H1 (cell line): ENCODE measurements at regions not wholly inside any gene's neighbourhood (a gene's known extent, or its start where the extent isn't known, plus 50 kb on each side); places are given as distances from the start of the nearest gene placed in this dataset.

Source experiments
- CTCF ChIA-PET: fragments of 300-600 bp; sonication (Branson Sonifier 250); formaldehyde crosslinking; loops from one replicate; lab custom pipeline; 2021; ENCODE audit not compliant: partially characterized antibody; lab: Charles Lee
- POLR2A ChIA-PET: fragments of 300-600 bp; sonication (Branson Sonifier 250); formaldehyde crosslinking; loops from one replicate; lab custom pipeline; 2021; ENCODE audit warnings: inconsistent platforms; ENCODE audit not compliant: partially characterized antibody; lab: Charles Lee
- DNase-seq, 2 experiments: peaks; one replicate each; pipeline versions ENCODE4 v3.0.0 to v3.0.0-alpha.2; 2010 to 2022; ENCODE audit warnings: low spot score in 2 of 2, low read depth in 1 of 2, mixed read lengths in 1 of 2
- FAIRE-seq: peaks from 2 replicates; lab custom pipeline; 2011; peaks lifted over from hg19 to GRCh38; lab: Jason Lieb, UNC
- H2AFZ ChIP-seq: 2 replicates; pipeline ENCODE4 v1.8.1; 2012; ENCODE audit warnings: low read length, inconsistent platforms
- H2AK5ac ChIP-seq: 2 replicates; pipeline ENCODE4 v1.6.1; 2013; ENCODE audit warnings: low read depth, low read length
- H2BK120ac ChIP-seq: replicated peaks from 2 replicates; pipeline ENCODE3; 2013; ENCODE audit warnings: low read depth, low read length, inconsistent platforms
- H2BK12ac ChIP-seq: 2 replicates; pipeline ENCODE4 v1.6.1; 2013; ENCODE audit warnings: low read depth, low read length
- H2BK15ac ChIP-seq: 2 replicates; pipeline ENCODE4 v1.6.1; 2013; ENCODE audit warnings: low read length
- H2BK20ac ChIP-seq: 2 replicates; pipeline ENCODE4 v1.6.1; 2013; ENCODE audit warnings: low read length
- H2BK5ac ChIP-seq: 2 replicates; pipeline ENCODE4 v1.6.1; 2013; ENCODE audit warnings: low read depth, low read length
- H3K14ac ChIP-seq: 2 replicates; pipeline ENCODE4 v1.6.1; 2013; ENCODE audit warnings: inconsistent platforms; ENCODE audit not compliant: insufficient read length
- H3K18ac ChIP-seq: 2 replicates; pipeline ENCODE4 v1.6.1; 2013; ENCODE audit warnings: low read length; ENCODE audit errors: extremely low read depth
- H3K23ac ChIP-seq: 2 replicates; pipeline ENCODE4 v1.6.1; 2013; ENCODE audit warnings: inconsistent platforms; ENCODE audit not compliant: insufficient read length
- H3K23me2 ChIP-seq: 2 replicates; pipeline ENCODE4 v1.6.1; 2013; ENCODE audit warnings: low read depth, low read length
- H3K27ac ChIP-seq: 2 replicates; pipeline ENCODE4 v1.6.1; 2011; ENCODE audit warnings: low read depth, low read length, inconsistent platforms
- H3K27me3 ChIP-seq, 4 experiments: replicated peaks in 1 of 4; 1 replicate in 1 of 4; 2 replicates in 3 of 4; pipeline versions ENCODE4 v1.6.1 to v1.8.1; 2011 to 2013; ENCODE audit warnings: low read length in 3 of 4, mild to moderate bottlenecking in 3 of 4, inconsistent platforms in 2 of 4, mixed read lengths in 2 of 4, moderate library complexity in 1 of 4; ENCODE audit not compliant: control insufficient read depth in 3 of 4, insufficient read depth in 3 of 4; ENCODE audit errors: extremely low read depth in 1 of 4
- H3K36me3 ChIP-seq, 4 experiments: 2 replicates each; pipeline versions ENCODE4 v1.6.1 to v1.8.1; 2011 to 2013; ENCODE audit warnings: mild to moderate bottlenecking in 4 of 4, low read length in 3 of 4, moderate library complexity in 2 of 4, control low read depth in 1 of 4, inconsistent platforms in 1 of 4; ENCODE audit not compliant: insufficient read depth in 4 of 4, control insufficient read depth in 2 of 4
- H3K4ac ChIP-seq: replicated peaks from 2 replicates; pipeline ENCODE3; 2013; ENCODE audit warnings: low read length, low read depth, mixed read lengths, inconsistent platforms; ENCODE audit not compliant: insufficient read length
- H3K4me1 ChIP-seq, 4 experiments: replicated peaks in 1 of 4; 1 replicate in 1 of 4; 2 replicates in 3 of 4; pipeline versions ENCODE4 v1.6.1 to v1.8.1; 2011 to 2013; ENCODE audit warnings: low read length in 3 of 4, inconsistent platforms in 2 of 4, mixed read lengths in 1 of 4; ENCODE audit not compliant: insufficient read depth in 4 of 4, control insufficient read depth in 3 of 4
- H3K4me2 ChIP-seq, 2 experiments: 2 replicates each; pipeline versions ENCODE4 v1.6.1 to v1.8.1; 2011 to 2013; ENCODE audit warnings: low read depth in 2 of 2, low read length in 2 of 2, control low read depth in 1 of 2, inconsistent platforms in 1 of 2, mild to moderate bottlenecking in 1 of 2; ENCODE audit not compliant: insufficient read depth in 1 of 2
- H3K4me3 ChIP-seq, 4 experiments: fragments of 200-600, 300-600 bp in 1 of 4; sonication (generic), shearing (Covaris generic), sonication (Bioruptor Twin) in 1 of 4; 2 replicates each; pipeline versions ENCODE4 v1.5.1 to v1.8.1; 2011 to 2016; ENCODE audit warnings: low read length in 4 of 4, low read depth in 3 of 4, control low read depth in 2 of 4, inconsistent platforms in 2 of 4, mild to moderate bottlenecking in 2 of 4, mixed read lengths in 1 of 4, moderate library complexity in 1 of 4; ENCODE audit not compliant: insufficient read depth in 2 of 4; ENCODE audit errors: extremely low read depth in 1 of 4
- H3K56ac ChIP-seq: replicated peaks from 2 replicates; pipeline ENCODE3; 2013; ENCODE audit warnings: low read depth, mild to moderate bottlenecking, mixed read lengths, low read length, inconsistent platforms; ENCODE audit not compliant: insufficient read length
- H3K79me1 ChIP-seq: 2 replicates; pipeline ENCODE4 v1.6.1; 2013; ENCODE audit warnings: low read depth, low read length, control low read depth
- H3K79me2 ChIP-seq, 2 experiments: 2 replicates each; pipeline versions ENCODE4 v1.6.1 to v1.8.1; 2012 to 2013; ENCODE audit warnings: low read length in 2 of 2, mild to moderate bottlenecking in 2 of 2, inconsistent platforms in 1 of 2; ENCODE audit not compliant: insufficient read depth in 2 of 2, control insufficient read depth in 1 of 2
- H3K9ac ChIP-seq, 4 experiments: replicated peaks in 1 of 4; 1 replicate in 1 of 4; 2 replicates in 3 of 4; pipeline versions ENCODE4 v1.6.1 to v1.8.1; 2011 to 2013; ENCODE audit warnings: low read depth in 3 of 4, low read length in 3 of 4, control low read depth in 2 of 4, mild to moderate bottlenecking in 2 of 4, moderate library complexity in 2 of 4, inconsistent platforms in 1 of 4; ENCODE audit errors: extremely low read depth in 1 of 4
- H3K9me3 ChIP-seq, 2 experiments: 2 replicates each; pipeline versions ENCODE4 v1.6.1 to v1.8.1; 2012 to 2013; ENCODE audit warnings: mild to moderate bottlenecking in 2 of 2, moderate library complexity in 2 of 2, control low read depth in 1 of 2, inconsistent platforms in 1 of 2, low read depth in 1 of 2, low read length in 1 of 2, mixed read lengths in 1 of 2; ENCODE audit not compliant: insufficient read depth in 2 of 2
- H4K20me1 ChIP-seq, 2 experiments: replicated peaks in 1 of 2; 2 replicates each; pipeline versions ENCODE3 to v1.8.1; 2011 to 2013; ENCODE audit warnings: inconsistent platforms in 2 of 2, low read length in 2 of 2, mild to moderate bottlenecking in 1 of 2; ENCODE audit not compliant: insufficient read depth in 2 of 2, control insufficient read depth in 1 of 2
- H4K5ac ChIP-seq: 2 replicates; pipeline ENCODE4 v1.6.1; 2013; ENCODE audit warnings: low read length, low read depth, mixed read lengths, inconsistent platforms; ENCODE audit not compliant: insufficient read length
- H4K8ac ChIP-seq: 2 replicates; pipeline ENCODE4 v1.8.0; 2013; ENCODE audit warnings: mild to moderate bottlenecking, moderate library complexity, low read length, inconsistent platforms; ENCODE audit not compliant: insufficient read depth; ENCODE audit errors: extremely low read depth
- H4K91ac ChIP-seq: replicated peaks from 2 replicates; pipeline ENCODE3; 2013; ENCODE audit warnings: low read length, mixed read lengths, inconsistent platforms; ENCODE audit not compliant: insufficient read length
- CBX8 ChIP-seq: fragments of 300-800, 300-1000 bp; sonication (generic); IDR thresholded peaks from 2 replicates; pipeline ENCODE4 v1.7.1; 2016; ENCODE audit warnings: low read depth, low read length, borderline replicate concordance
- CEBPB ChIP-seq: IDR thresholded peaks from 2 replicates; pipeline ENCODE4 v1.6.1; 2012; ENCODE audit warnings: low read depth, low read length
- EGR1 ChIP-seq: IDR thresholded peaks from 2 replicates; pipeline ENCODE4 v1.6.1; 2011; ENCODE audit warnings: low read depth, low read length, borderline replicate concordance
- FOSL1 ChIP-seq: IDR thresholded peaks from 2 replicates; pipeline ENCODE4 v1.6.1; 2011; ENCODE audit warnings: mild to moderate bottlenecking, low read depth, low read length, moderate library complexity; ENCODE audit not compliant: insufficient read depth
- GABPA ChIP-seq: IDR thresholded peaks from 2 replicates; pipeline ENCODE4 v1.6.1; 2011; ENCODE audit warnings: mild to moderate bottlenecking, low read length, moderate library complexity, borderline replicate concordance; ENCODE audit not compliant: insufficient read depth
- KDM4A ChIP-seq: IDR thresholded peaks from one replicate; pipeline ENCODE4 v1.7.1; 2012; ENCODE audit warnings: low read depth, mild to moderate bottlenecking, moderate library complexity, low read length, inconsistent platforms; ENCODE audit not compliant: severe bottlenecking
- KDM5A ChIP-seq: fragments of 200-600 bp; IDR thresholded peaks from 2 replicates; pipeline ENCODE4 v1.7.1; 2012; ENCODE audit warnings: mild to moderate bottlenecking, low read length, inconsistent platforms, mixed read lengths
- MAX ChIP-seq: IDR thresholded peaks from 2 replicates; pipeline ENCODE4 v1.6.1; 2012; ENCODE audit warnings: inconsistent platforms
- POLR2A ChIP-seq, 2 experiments: IDR thresholded peaks; 1 replicate in 1 of 2; 2 replicates in 1 of 2; pipeline ENCODE4 v1.6.1; 2011; ENCODE audit warnings: low read depth in 2 of 2, low read length in 2 of 2, mild to moderate bottlenecking in 2 of 2; ENCODE audit errors: control extremely low read depth in 1 of 2
- POU5F1 ChIP-seq: IDR thresholded peaks from 2 replicates; pipeline ENCODE4 v1.6.1; 2011; ENCODE audit warnings: low read depth, mild to moderate bottlenecking, low read length, moderate library complexity
- TCF12 ChIP-seq: IDR thresholded peaks from 2 replicates; pipeline ENCODE4 v1.6.1; 2011; ENCODE audit warnings: low read depth, mild to moderate bottlenecking, low read length
- WGBS, 2 experiments: shearing (Covaris generic) in 1 of 2; methylation state at CpG; one replicate each; pipeline versions ENCODE4 v1.1.6 to v1.1.7; 2013 to 2015; ENCODE audit warnings: low lambda C conversion rate in 2 of 2, mixed read lengths in 2 of 2, inconsistent platforms in 1 of 2, low coverage in 1 of 2, missing lambda C conversion rate in 1 of 2; ENCODE audit not compliant: insufficient replicate concordance in 2 of 2, insufficient coverage in 1 of 2, insufficient read length in 1 of 2; ENCODE audit errors: extremely low coverage in 1 of 2, missing lambda C conversion rate in 1 of 2; 5-methylcytosine and 5-hydroxymethylcytosine counted together
- TF ChIP-seq, protein P1 (sequence below): IDR thresholded peaks from 2 replicates; pipeline ENCODE4 v1.6.1; 2011; ENCODE audit warnings: low read depth, mild to moderate bottlenecking, low read length; ENCODE audit not compliant: insufficient read depth

- Histone ChIP-seq H3K23ac (no peak overlapping the region), H3K18ac (no peak overlapping the region), H2BK12ac (no peak overlapping the region), H2BK120ac (no peak overlapping the region), H3K4me3 (no peak overlapping the region), H3K27ac (no peak overlapping the region), H3K14ac (no peak overlapping the region), H3K9me3 (no peaks in the 10 kb centered on the region), H3K9ac (no peak overlapping the region), H4K20me1 (no peaks in the 10 kb centered on the region), H3K4ac (no peak overlapping the region), H3K23me2 (0 out of 2 replicates have a peak, but pooled peaks cover 3% of the 10 kb centered on the region), H3K56ac (no peak overlapping the region), H3K4me2 (no peak overlapping the region), H2BK20ac (no peak overlapping the region), H3K79me2 (no peaks in the 10 kb centered on the region), H2BK5ac (no peak overlapping the region), H3K79me1 (no peaks in the 10 kb centered on the region), H2BK15ac (no peak overlapping the region; the same call in 1 of the 2 replicates), H3K4me1 (peaks cover 0 to 21% (median 10%) of the 10 kb centered on the region in 4 experiments; a peak in 6 of 7 replicates), H2AFZ (no peak overlapping the region), H3K27me3 (peaks cover 0 to 2% (median 0%) of the 10 kb centered on the region in 4 experiments; a peak in 1 of 7 replicates), H4K8ac (no peak overlapping the region; the same call in 1 of the 2 replicates), H4K91ac (peak overlapping the region; percentile 49), H3K36me3 (no peaks in the 10 kb centered on the region), H4K5ac (no peak overlapping the region), H2AK5ac (no peak overlapping the region)
- no peak for FAIRE-seq
- CTCF ChIA-PET: interaction anchor here (0.7 to 1.4 kb wide), 9 partner anchors 8 to 329 kb away, joined by 3 to 7 read pairs (median 3); no protein-coding TSS in a partner anchor
- 91% methylated on average over 14 of the region's 14 CpGs; no CpG with 5 or more reads in 1 of the 2 experiments for WGBS, 2 experiments
- POLR2A ChIA-PET: interaction anchor here (1.1 kb wide), 1 partner anchor 9 kb away, joined by 4 read pairs; no protein-coding TSS in a partner anchor
- DNase-seq: no peak
- TF ChIP-seq KDM5A (no peak), KDM4A (no peak), POLR2A (IDR thresholded peaks at IDR 0.05; ENCODE audit: control extremely low read depth in 1 of 2, low read depth in 2 of 2, low read length in 2 of 2) (no peak), GABPA (no peak), POU5F1 (no peak), TCF12 (no peak), CEBPB (no peak), EGR1 (no peak), FOSL1 (no peak), CBX8 (no peak), MAX (no peak)
- TF ChIP-seq, protein P1, sequence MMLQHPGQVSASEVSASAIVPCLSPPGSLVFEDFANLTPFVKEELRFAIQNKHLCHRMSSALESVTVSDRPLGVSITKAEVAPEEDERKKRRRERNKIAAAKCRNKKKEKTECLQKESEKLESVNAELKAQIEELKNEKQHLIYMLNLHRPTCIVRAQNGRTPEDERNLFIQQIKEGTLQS: no peak
These were observed 68.7 kb downstream of the ZFP36L2 start for GRCh38 chr2:43157506-43158246.
